ENCODE measurements at regions not wholly inside any gene's neighbourhood (a gene's known extent, or its start where the extent isn't known, plus 50 kb on each side); places are given as distances from the start of the nearest gene placed in this dataset.

GRCh38 chr12:24172031-24172772, 222.7 kb upstream of the SOX5 start:
- Histone ChIP-seq H3K4me3 (replicated peaks in 1 of 3; ENCODE audit: insufficient read depth in 1 of 3, low read depth in 2 of 3, low read length in 3 of 3) (no peak overlapping the region), H3K27ac (ENCODE audit: extremely low read length, insufficient read depth, low read length) (no peak overlapping the region), H4K20me1 (ENCODE audit: insufficient read depth, low read length) (no peaks in the 10 kb centered on the region), H3K27me3 (ENCODE audit: control insufficient read depth in 1 of 2, insufficient read depth in 2 of 2, low read length in 2 of 2) (no peaks in the 10 kb centered on the region), H2AFZ (ENCODE audit: low read length) (no peak overlapping the region), H3K9ac (ENCODE audit: insufficient read depth, low read depth, low read length) (no peak overlapping the region), H3K9me3 (ENCODE audit: low read length) (no peaks in the 10 kb centered on the region), H3K4me1 (ENCODE audit: insufficient read depth, low read length) (no peaks in the 10 kb centered on the region), H3K36me3 (replicated peaks in 1 of 2; ENCODE audit: control insufficient read depth in 1 of 2, insufficient read depth in 2 of 2, low read length in 2 of 2) (no peaks in the 10 kb centered on the region), H3K4me2 (ENCODE audit: low read depth, low read length) (no peak overlapping the region), H3K79me2 (ENCODE audit: insufficient read depth, low read length) (no peaks in the 10 kb centered on the region)
- ChIA-PET CTCF (ENCODE audit: low intra/inter-chr PET ratio, low total read pairs) (no interaction called here), POLR2A (no interaction called here)
- no peak for DNase-seq (ENCODE audit: low spot score)
- no peak for FAIRE-seq
- BruUV-seq (replicated peaks): no TSS peak
- 64% methylated on average over 13 of the region's 13 CpGs for WGBS (ENCODE audit: low lambda C conversion rate)
- ATAC-seq: no peak
- intact Hi-C loops (cut with micrococcal nuclease; ENCODE audit: unreplicated experiment) (no loop called here), in situ Hi-C loops (cut with HindIII; ENCODE audit: extremely low pct_ligation_motif_present, low pct_unique_long_range_greater_than_20kb) (no loop called here)
- TF ChIP-seq TAF1 (CRISPR knock-in tag; IDR thresholded peaks at IDR 0.05) (no peak), NR3C1 (CRISPR knock-in tag; IDR thresholded peaks at IDR 0.05) (no peak), ZNF225 (CRISPR knock-in tag; IDR thresholded peaks at IDR 0.05) (no peak), ARID5B (CRISPR knock-in tag; IDR thresholded peaks at IDR 0.05) (no peak), AFF4 (CRISPR knock-in tag; IDR thresholded peaks at IDR 0.05) (no peak), ISX (CRISPR knock-in tag; conservative IDR thresholded peaks at IDR 0.05) (no peak), ZNF572 (CRISPR knock-in tag; IDR thresholded peaks at IDR 0.05) (no peak), DPF2 (CRISPR knock-in tag; IDR thresholded peaks at IDR 0.05; ENCODE audit: borderline replicate concordance, low read depth) (no peak), CENPBD1 (CRISPR knock-in tag; IDR thresholded peaks at IDR 0.05; ENCODE audit: borderline replicate concordance, low read depth) (no peak), MAZ (IDR thresholded peaks at IDR 0.05; ENCODE audit: borderline replicate concordance, low read depth, low read length) (no peak), MAZ (CRISPR knock-in tag; IDR thresholded peaks at IDR 0.05; ENCODE audit: low read depth) (no peak), ZNF251 (CRISPR knock-in tag; IDR thresholded peaks at IDR 0.05) (no peak), ETS1 (CRISPR knock-in tag; IDR thresholded peaks at IDR 0.05) (no peak), MTF1 (CRISPR knock-in tag; IDR thresholded peaks at IDR 0.05) (no peak)

Data from HepG2 (cell line).